Fibroblast of pulmonary artery (primary cell): ENCODE measurements at regions not wholly inside any gene's neighbourhood (a gene's known extent, or its start where the extent isn't known, plus 50 kb on each side); places are given as distances from the start of the nearest gene placed in this dataset.

Experiments used
- DNase-seq: peaks from one replicate; pipeline ENCODE4 v3.0.0-alpha.2; 2010; ENCODE audit warnings: low read depth
- H3K4me3 ChIP-seq: replicated peaks from 2 replicates; pipeline ENCODE4 v1.5.1; 2011; ENCODE audit warnings: low read depth, mild to moderate bottlenecking, control low read depth, low read length, moderate library complexity
- TF ChIP-seq, protein P1 (sequence below): IDR thresholded peaks from 2 replicates; pipeline ENCODE4 v1.5.1; 2011; ENCODE audit warnings: mild to moderate bottlenecking, control low read depth, low read length, inconsistent platforms; ENCODE audit errors: missing control alignments

GRCh38 chr15:46708226-46708625 is 1009.1 kb upstream of the SEMA6D start:
- no peak for DNase-seq
- TF ChIP-seq, protein P1, sequence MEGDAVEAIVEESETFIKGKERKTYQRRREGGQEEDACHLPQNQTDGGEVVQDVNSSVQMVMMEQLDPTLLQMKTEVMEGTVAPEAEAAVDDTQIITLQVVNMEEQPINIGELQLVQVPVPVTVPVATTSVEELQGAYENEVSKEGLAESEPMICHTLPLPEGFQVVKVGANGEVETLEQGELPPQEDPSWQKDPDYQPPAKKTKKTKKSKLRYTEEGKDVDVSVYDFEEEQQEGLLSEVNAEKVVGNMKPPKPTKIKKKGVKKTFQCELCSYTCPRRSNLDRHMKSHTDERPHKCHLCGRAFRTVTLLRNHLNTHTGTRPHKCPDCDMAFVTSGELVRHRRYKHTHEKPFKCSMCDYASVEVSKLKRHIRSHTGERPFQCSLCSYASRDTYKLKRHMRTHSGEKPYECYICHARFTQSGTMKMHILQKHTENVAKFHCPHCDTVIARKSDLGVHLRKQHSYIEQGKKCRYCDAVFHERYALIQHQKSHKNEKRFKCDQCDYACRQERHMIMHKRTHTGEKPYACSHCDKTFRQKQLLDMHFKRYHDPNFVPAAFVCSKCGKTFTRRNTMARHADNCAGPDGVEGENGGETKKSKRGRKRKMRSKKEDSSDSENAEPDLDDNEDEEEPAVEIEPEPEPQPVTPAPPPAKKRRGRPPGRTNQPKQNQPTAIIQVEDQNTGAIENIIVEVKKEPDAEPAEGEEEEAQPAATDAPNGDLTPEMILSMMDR, result no peak

DNA sequence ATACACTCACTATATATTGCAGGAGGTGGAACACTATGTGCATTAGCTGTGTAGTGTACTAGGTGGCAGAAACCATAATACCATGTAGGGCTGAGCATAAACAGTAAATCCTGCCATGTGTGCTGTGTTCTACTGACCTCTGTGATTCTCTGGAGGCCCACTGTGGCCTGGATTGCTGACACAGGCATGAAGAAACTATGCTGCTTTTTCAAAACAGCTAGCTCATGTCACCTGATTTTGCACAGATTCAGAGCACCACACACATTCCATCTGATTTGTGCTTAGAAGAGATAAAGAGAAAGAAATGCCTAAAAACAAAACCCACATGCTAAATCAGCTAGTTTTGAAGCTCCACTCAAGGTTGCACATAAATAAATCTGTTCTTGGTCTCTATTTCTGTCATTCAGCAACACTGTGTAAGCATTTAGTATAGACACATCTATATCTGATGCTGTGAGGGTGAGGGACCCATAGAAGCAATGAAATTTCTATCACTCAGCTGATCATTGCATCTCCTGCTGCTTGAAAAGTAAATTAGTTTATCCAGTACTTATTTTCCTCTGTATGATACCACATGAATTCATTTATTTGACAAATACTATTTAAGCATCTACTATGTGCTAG is 1007.7 kb upstream of the SEMA6D start:
- DNase-seq, result no peak
- H3K4me3 ChIP-seq, result no peak overlapping the region
- TF ChIP-seq, protein P1, result no peak

More at GRCh38 chr15:46708226-46708625, 1009.1 kb upstream of the SEMA6D start:
- H3K4me3 ChIP-seq, result no peak overlapping the region

DNA sequence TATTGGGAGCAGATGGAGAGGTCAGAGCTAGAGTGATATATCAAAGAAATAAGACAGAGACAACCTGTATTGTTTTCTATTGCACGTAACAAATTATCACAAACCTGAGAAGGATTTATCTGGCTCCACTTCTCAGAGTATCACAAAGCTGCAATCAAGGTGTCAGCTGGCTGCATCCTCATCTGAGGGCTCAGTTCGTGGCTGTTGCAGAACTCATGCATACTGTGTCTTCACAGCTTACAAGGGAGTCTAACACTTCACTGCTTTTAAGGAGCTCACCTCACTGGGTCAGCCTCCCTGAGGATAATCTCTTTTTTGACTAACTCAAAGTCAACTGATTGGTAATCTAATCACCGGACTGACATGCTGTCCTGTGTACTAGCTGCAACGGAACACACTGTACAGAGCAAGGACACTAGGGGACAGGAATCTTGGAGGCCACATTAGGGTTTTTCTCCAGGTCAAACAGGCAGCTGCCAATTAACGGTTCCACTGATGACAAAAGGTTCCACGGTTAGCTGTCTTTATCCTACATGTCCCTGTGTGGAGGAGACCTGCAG is 1006.8 kb upstream of the SEMA6D start:
- DNase-seq, result no peak
- H3K4me3 ChIP-seq, result no peak overlapping the region
- TF ChIP-seq, protein P1, result no peak

DNA sequence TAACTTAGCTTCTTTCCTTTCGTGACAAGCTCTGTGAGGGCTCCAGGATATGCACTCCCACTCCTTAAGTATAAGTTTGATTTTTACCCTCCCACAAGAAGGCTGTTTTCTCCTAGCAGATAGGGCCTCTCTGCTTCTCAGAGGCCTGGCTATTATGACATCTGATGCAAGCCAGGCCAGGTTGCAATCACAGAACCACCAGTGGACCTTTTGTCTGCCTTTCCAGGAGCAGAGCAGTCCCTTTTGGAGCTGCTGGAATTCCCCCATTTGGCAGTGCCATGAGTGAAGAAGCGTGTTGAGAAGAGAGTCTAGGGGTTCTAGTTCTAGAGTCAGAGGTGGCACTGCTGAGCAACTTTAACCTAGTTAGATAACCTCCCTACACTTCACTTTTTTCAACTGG is 1004.3 kb upstream of the SEMA6D start:
- TF ChIP-seq, protein P1, result no peak
- no peak overlapping the region for H3K4me3 ChIP-seq
- DNase-seq, result no peak

GRCh38 chr15:46714950-46715349 is 1002.4 kb upstream of the SEMA6D start:
- DNase-seq, result no peak
- TF ChIP-seq, protein P1, result no peak
- H3K4me3 ChIP-seq, result no peak overlapping the region

DNA sequence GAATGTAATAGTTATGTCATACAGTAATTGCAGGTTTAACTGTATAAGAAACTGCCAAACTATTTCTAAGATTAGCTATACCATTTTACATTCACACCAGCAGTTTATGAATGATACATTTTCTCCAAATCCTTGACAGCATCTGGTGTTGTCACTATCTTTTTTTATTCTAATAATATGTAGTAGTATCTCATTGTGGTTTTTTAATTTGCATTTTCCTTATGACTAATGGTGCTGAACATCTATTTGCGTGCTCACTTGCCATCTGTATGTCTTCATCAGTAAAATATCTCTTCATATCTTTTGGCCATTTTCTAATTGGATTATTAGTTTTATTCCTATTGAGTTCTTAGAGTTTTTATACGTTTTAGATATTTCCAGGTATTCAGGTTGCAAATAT is 994.0 kb upstream of the SEMA6D start:
- H3K4me3 ChIP-seq, result no peak overlapping the region
- TF ChIP-seq, protein P1, result no peak
- no peak for DNase-seq

DNA sequence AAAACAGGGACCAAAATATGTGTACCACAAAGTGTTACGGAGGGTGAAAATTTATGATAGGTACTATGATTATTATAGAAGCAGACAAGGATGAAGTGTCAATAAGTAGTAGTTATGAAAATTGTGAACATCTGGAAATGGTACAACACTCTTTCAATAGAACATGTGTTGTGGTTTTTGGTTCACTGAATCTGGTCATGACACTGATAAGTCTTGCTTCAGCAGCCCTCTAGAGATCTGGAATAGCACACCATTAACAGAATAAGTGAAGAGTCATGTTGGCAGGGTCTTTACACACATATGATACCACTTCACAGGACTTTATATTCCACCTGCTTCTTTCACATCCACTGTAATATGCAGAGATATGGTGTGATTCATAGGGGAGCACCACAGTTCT is 985.2 kb upstream of the SEMA6D start:
- TF ChIP-seq, protein P1, result no peak
- no peak overlapping the region for H3K4me3 ChIP-seq
- DNase-seq, result no peak
